Hepatocyte (in vitro differentiated cells): ENCODE measurements at regions not wholly inside any gene's neighbourhood (a gene's known extent, or its start where the extent isn't known, plus 50 kb on each side); places are given as distances from the start of the nearest gene placed in this dataset.

ENCODE experiments used
- DNase-seq: peaks from one replicate; pipeline ENCODE4 v3.0.0-alpha.2; 2016; ENCODE audit warnings: low spot score
- H2AFZ ChIP-seq: fragments of 200-600 bp; sonication (generic); 2 replicates; pipeline ENCODE4 v1.6.0; 2016; ENCODE audit warnings: antibody characterized with exemption, mild to moderate bottlenecking
- H3K27ac ChIP-seq: fragments of 200-600 bp; sonication (generic); 2 replicates; pipeline ENCODE4 v1.5.1; 2016; ENCODE audit warnings: mild to moderate bottlenecking
- H3K27me3 ChIP-seq: fragments of 200-600 bp; sonication (generic); 2 replicates; pipeline ENCODE4 v1.6.1; 2016
- H3K36me3 ChIP-seq: fragments of 200-600 bp; sonication (generic); replicated peaks from 2 replicates; pipeline ENCODE4 v1.5.1; 2016; ENCODE audit warnings: low read depth; ENCODE audit not compliant: insufficient read depth
- H3K4me1 ChIP-seq: fragments of 200-600 bp; sonication (generic); 2 replicates; pipeline ENCODE4 v1.5.1; 2016; ENCODE audit warnings: mild to moderate bottlenecking, moderate library complexity; ENCODE audit not compliant: insufficient read depth
- H3K4me2 ChIP-seq: fragments of 200-600 bp; sonication (generic); 2 replicates; pipeline ENCODE4 v1.6.0; 2016
- H3K4me3 ChIP-seq: fragments of 200-600 bp; sonication (generic); 2 replicates; pipeline ENCODE4 v1.5.1; 2016; ENCODE audit warnings: mild to moderate bottlenecking
- H3K79me2 ChIP-seq: fragments of 200-600 bp; sonication (generic); 2 replicates; pipeline ENCODE4 v1.6.0; 2017; ENCODE audit warnings: mild to moderate bottlenecking
- H3K9me2 ChIP-seq: fragments of 200-600 bp; sonication (generic); replicated peaks from 2 replicates; pipeline ENCODE4 v1.6.0; 2017; ENCODE audit warnings: mild to moderate bottlenecking; ENCODE audit not compliant: insufficient read depth
- H3K9me3 ChIP-seq: fragments of 200-600 bp; sonication (generic); 2 replicates; pipeline ENCODE4 v1.5.1; 2016; ENCODE audit warnings: low read depth, mild to moderate bottlenecking
- H4K20me1 ChIP-seq: fragments of 200-600 bp; sonication (generic); 2 replicates; pipeline ENCODE4 v1.6.0; 2016; ENCODE audit warnings: mild to moderate bottlenecking; ENCODE audit not compliant: insufficient read depth, poor library complexity, severe bottlenecking
- CTCF ChIP-seq: fragments of 200-600 bp; sonication (generic); IDR thresholded peaks from 2 replicates; pipeline ENCODE4 v1.5.1; 2016; ENCODE audit warnings: antibody characterized with exemption, mild to moderate bottlenecking; ENCODE audit not compliant: poor library complexity
- EZH2 ChIP-seq: fragments of 200-600 bp; sonication (generic); IDR thresholded peaks from 2 replicates; pipeline ENCODE4 v1.6.1; 2016; ENCODE audit warnings: antibody characterized with exemption, mild to moderate bottlenecking, borderline replicate concordance
- EZH2phosphoT487 ChIP-seq: fragments of 200-600 bp; sonication (generic); IDR thresholded peaks from one replicate; pipeline ENCODE4 v1.6.1; 2018; ENCODE audit warnings: antibody characterized with exemption, mild to moderate bottlenecking, low read depth, moderate library complexity; ENCODE audit not compliant: unreplicated experiment, severe bottlenecking
- WGBS: methylation state at CpG from one replicate; pipeline ENCODE4 v1.1.6; 2016; ENCODE audit warnings: low lambda C conversion rate; ENCODE audit errors: missing lambda C conversion rate; 5-methylcytosine and 5-hydroxymethylcytosine counted together

GRCh38 chr9:107210775-107211174 is 72.3 kb upstream of the RAD23B start:
- Histone ChIP-seq H3K4me1 (no peaks in the 10 kb centered on the region), H3K36me3 (no peaks in the 10 kb centered on the region), H3K27me3 (no peaks in the 10 kb centered on the region), H3K9me2 (no peaks in the 10 kb centered on the region), H4K20me1 (no peaks in the 10 kb centered on the region), H3K4me2 (no peak overlapping the region), H2AFZ (no peak overlapping the region), H3K27ac (no peak overlapping the region), H3K79me2 (no peaks in the 10 kb centered on the region), H3K9me3 (no peaks in the 10 kb centered on the region), H3K4me3 (no peak overlapping the region)
- 96% methylated on average over 6 of the region's 6 CpGs for WGBS
- no peak for DNase-seq
- TF ChIP-seq EZH2 (no peak), CTCF (no peak), EZH2phosphoT487 (no peak)

GRCh38 chr9:107211284-107211923 is 71.7 kb upstream of the RAD23B start:
- Histone ChIP-seq H3K4me2 (no peak overlapping the region), H3K4me1 (no peaks in the 10 kb centered on the region), H2AFZ (no peak overlapping the region), H3K36me3 (no peaks in the 10 kb centered on the region), H3K9me3 (no peaks in the 10 kb centered on the region), H3K4me3 (no peak overlapping the region), H3K79me2 (no peaks in the 10 kb centered on the region), H3K27me3 (no peaks in the 10 kb centered on the region), H3K27ac (no peak overlapping the region), H4K20me1 (no peaks in the 10 kb centered on the region), H3K9me2 (no peaks in the 10 kb centered on the region)
- 43% methylated on average over 9 of the region's 9 CpGs for WGBS
- DNase-seq = no peak
- TF ChIP-seq CTCF (no peak), EZH2phosphoT487 (no peak), EZH2 (no peak)

GRCh38 chr9:107212613-107213012 is 70.5 kb upstream of the RAD23B start:
- WGBS = 92% methylated on average over 5 of the region's 5 CpGs
- no peak overlapping the region for H3K27ac ChIP-seq
- no peaks in the 10 kb centered on the region for H3K27me3 ChIP-seq
- no peaks in the 10 kb centered on the region for H3K9me3 ChIP-seq
- no peak overlapping the region for H3K4me2 ChIP-seq
- no peaks in the 10 kb centered on the region for H3K36me3 ChIP-seq
- no peaks in the 10 kb centered on the region for H3K9me2 ChIP-seq
- H4K20me1 ChIP-seq = no peaks in the 10 kb centered on the region
- DNase-seq = no peak
- no peak overlapping the region for H2AFZ ChIP-seq
- H3K4me3 ChIP-seq = no peak overlapping the region
- H3K4me1 ChIP-seq = no peaks in the 10 kb centered on the region
- H3K79me2 ChIP-seq = no peaks in the 10 kb centered on the region
- TF ChIP-seq EZH2phosphoT487 = no peak
- TF ChIP-seq CTCF = no peak
- no peak for TF ChIP-seq EZH2
